Myocyte (in vitro differentiated cells): ENCODE measurements at regions not wholly inside any gene's neighbourhood (a gene's known extent, or its start where the extent isn't known, plus 50 kb on each side); places are given as distances from the start of the nearest gene placed in this dataset.
A peak's percentile ranks its signal among the peaks of the same experiment; 100 is the strongest.

Source experiments
- DNase-seq: peaks from one replicate; pipeline ENCODE4 v3.0.0-alpha.2; 2012; ENCODE audit warnings: low read depth

DNA sequence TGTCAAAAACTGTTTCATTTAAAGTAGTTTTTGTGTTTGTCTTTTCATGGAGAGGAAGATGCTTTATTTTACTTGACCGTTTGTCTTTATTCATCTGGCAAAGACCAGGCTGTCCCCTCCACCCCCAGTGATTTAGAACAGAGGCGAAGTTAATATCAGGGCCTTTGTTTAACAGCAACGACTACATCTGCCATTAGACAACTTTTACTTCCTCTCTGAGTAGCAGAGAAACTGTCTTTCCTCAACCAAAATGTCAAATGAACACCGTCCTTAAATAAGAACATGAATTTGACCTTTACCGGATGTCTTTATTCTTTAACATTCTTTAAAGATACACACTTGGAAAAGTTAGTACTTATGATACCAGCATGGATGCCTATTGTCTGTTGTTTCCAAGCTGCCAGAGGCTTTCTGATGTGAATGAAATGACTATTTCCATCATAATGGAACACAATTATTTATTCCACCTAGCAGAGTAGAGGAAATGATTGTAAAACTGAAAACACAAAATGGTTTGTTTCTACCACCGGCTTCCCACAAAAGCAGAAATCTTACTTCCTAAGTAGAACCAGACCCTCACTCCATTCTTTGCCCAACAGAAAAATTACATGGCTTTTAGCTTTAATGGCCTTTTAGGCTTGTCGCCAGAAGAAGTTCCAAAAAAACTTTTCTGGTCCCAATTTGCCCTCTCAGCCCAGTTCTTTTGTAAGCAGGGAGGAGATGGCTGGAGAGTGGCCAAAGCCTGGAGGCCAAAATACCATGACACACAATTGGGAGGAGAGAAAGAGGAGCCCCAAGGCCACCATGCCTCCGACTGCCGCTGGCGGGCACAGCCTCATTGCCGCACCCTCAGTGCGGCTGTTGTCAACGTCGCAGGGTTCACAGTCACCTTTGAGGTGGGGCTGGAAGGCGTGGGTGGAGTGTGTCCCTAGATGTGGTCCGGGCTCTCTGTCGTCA is 168.5 kb downstream of the TEX36 start:
- no peak for DNase-seq

DNA sequence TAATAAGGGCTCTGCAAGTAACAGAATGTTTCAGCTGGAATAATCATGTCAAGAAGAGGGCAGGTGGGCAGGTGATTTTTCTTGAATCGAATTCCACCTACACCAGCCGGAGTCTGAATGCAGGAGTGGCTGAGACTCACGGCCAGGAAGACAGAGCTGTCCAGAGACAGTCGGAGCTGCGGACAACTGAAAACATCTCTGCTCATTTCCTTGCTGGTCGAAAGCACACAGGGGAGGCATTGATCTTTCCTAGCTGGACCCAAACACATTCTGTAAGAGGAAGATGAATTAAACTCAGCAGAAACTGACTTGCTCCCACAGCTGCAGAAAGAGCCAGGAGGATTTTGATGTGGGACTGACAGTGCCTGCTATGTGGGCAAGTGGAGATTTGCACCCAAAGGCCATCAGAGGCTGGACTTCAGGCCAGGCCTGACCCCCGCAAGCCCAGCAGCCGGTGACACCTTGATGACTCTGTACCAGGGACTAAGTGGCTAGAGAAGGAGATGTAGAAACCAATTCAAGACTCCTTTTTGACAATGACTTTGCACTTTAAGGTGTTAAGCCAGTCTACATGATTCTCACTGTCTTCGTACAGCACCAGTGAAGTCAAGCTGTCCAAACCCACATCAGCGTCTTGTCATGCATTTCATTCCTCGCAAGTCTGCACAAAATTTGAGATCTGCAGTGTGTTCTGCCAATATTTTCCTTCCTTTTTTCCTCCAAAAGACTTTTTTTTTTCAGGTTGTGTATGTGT is 169.4 kb downstream of the TEX36 start:
- DNase-seq: no peak

DNA sequence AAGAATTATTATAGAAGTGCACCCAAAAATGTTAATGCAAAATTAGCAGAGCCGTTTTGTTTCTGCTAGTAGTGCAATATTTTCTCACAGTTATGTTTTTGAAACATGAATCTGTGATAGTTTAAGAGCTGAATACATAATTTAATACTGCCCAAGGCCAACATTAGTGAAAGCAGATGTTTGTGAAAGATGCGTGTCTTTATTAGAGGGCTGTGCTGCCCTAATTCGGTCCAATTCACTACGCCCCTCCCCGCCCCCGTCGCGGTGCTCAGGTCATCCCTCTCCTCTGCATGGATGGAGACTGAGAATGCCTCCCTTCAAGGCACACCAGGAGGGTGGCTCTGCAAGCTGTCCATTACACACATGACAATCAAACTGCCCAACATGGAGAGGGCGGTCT is 172.0 kb downstream of the TEX36 start:
- DNase-seq: no peak

DNA sequence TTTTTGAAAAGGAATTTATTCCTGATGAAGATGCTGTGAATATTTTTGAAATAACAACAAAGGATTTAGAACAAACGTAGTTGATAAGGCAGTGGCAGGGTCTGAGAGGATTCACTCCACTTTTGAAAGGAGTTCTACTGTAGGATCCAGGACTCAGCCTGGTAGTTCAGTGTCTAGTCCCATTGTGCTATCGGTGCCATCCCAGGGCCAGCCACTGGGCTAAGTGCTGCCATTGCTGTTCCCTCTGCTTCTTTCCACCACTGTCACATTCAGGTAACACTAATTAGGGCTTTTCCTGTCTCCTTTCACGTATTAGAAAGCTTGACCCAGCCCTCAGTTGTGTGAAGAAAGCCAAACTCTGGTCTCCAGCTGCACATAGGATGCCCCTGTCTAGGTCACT is 177.3 kb downstream of the TEX36 start:
- DNase-seq: no peak

DNA sequence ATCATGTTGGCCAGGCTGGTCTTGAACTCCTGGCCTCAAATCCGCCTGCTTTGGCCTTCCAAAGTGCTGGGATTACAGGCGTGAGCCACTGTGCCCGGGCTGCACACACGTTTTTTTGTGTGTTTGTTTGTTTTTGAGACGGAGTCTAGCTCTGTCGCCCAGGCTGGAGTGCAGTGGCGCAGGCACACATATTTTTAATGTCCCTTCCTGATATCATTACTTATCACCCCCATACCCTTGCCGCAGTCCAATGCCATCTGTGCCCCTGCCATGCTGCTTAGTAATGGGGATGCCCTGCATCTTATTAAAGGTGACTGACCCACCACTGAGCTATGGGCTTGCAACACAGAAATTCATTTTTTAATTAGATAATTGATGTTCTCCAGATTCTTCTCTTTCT is 180.7 kb downstream of the TEX36 start:
- no peak for DNase-seq

DNA sequence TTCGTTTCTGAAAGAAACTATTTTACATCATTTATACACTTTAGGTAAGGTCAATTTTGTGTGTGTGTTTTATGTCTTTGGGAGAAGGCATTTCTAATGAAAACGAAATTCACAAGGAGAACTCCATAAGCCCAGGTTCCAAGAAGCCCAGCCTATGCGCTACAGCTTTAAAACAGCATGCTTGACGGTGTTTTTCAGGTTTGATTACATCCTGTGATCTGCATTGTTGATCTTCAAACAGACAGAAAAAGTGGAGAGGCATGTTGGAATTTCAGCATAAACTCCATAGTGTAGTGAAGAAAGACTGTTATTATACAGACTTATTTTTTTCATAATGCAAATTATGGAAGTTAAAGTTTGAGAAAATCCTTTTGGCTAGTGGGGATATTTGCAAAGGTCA is 187.6 kb downstream of the TEX36 start:
- DNase-seq: no peak

DNA sequence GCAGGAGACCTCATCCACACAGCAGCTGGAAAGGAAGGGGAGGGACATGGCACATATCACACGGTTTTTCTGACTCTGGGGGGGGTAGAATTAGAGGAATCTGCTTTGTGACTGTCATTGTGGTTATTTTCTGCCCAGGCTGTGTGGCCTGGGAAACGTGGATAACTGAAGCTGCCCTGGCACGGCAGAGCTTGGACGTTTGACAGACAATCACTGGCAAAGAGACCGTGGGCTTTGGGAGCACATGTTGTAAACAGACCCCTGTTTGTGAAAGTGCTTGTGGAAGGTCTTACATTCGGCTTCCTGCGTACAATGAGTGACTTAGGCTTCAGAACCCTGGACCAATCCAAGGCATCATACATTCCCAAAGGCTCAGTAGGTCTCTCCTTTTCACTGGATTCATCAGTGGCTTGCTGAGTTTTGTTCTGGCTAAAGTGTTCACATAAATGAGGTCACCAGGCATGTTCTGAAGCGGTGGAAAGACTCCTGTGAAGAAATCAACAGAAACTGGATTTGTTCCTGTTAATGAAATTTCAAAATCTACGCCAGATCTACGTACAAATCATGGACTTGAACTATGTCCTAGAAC is 188.2 kb downstream of the TEX36 start:
- DNase-seq: peak; percentile 1

DNA sequence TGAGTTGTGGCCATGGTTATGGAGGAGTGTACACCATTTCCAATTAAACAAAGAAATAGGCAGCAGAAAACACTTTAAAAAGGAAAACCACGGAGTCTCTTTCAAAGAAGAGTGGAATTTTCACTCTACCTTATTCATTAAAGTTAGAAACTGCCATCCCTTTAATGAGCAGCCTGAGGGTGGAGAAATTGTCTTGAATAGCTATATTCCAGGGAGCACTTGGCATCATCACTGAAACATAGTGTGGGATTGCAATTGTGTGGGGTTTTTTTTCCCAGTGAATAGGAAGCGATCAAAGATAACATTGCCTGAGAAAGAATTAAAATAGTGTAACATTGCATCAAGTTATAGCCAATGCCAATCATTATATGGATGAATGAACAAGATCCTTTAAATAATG is 191.6 kb downstream of the TEX36 start:
- no peak for DNase-seq

DNA sequence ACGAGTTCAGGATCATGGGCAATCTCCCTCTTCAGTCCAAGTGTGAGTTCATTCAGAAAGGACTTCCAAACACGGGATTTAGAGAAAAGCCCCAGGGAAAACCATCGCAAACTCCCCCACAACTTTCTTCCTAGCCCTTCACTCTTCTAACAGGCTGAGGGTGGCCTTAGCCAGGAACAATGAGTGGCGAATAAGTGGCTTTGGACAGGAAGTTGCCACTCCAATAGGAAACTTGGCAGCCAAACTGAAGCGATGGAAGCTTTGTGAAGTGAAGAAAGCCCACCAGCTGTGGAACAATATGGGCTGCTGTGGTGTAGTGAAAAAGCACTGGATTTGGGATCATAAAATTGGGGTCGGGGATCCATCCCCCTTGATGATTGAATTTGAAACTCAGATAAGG is 193.2 kb downstream of the TEX36 start:
- DNase-seq: no peak

DNA sequence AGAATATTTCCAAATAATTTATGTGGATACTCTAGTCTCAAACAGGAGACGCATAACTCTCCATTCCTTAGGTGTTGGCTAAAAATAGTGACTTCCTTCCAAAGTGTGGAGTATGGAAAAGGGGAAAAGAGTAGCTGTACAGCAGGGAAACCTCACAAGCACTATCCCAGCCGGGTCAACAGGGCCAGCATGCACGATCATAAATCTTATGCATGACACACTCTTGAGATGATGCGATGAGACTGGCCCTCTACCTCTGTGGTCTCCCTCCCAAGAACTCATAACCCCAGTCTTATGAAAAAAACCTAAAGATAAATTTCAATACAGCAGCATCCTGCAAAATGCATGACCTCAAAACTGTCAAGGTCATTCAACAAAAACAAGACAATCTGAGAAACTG is 197.3 kb downstream of the TEX36 start:
- no peak for DNase-seq

DNA sequence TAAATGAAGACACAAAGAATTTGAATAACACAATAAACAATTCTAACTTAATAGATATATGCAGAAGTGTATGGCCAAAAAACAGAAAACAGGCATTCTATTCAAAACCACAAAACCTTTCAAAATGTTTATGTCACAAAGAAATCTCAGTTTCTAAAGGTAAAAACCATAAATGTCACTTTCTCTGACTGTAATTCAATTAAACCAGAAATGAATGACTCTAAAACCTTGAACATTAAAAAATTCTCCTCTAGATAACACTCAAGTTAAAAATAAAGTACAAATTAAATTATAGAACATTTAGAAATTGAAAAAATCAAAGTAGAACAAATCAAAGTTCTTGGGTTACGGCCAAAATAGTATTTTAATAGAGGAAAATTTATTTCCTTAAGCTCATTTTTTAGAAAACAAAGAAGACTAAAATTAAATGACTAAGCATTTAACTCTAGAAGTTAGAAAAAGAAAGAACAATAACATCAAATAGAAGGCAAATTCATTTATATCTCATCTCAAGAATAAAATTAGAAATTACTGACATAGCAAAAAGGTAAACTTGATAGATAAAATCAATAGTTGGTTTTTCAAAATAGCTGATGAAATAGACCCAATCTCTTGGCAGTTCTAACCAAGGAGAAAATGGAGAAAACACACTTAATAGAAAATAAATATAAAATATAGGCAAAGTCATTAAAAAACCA is 198.8 kb downstream of the TEX36 start:
- DNase-seq: no peak

DNA sequence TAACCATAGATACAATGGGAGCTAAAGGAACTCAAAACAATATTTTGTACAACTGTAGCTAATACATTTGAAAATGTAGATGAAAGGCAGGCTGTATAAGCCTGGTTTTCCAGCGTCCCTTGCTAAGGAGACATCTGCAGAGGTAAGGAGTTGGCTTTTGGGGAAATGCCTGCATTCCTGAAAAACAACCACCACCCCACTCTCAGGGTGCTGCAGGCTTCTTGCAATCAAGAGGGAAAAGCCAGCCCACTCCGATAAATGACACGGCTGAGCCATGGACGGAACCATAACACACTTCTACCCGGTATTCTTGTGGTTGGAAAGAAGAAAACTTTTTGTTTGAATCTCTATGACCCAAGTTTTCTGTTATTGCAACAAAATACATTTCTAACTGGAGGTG is 200.3 kb downstream of the TEX36 start:
- no peak for DNase-seq

DNA sequence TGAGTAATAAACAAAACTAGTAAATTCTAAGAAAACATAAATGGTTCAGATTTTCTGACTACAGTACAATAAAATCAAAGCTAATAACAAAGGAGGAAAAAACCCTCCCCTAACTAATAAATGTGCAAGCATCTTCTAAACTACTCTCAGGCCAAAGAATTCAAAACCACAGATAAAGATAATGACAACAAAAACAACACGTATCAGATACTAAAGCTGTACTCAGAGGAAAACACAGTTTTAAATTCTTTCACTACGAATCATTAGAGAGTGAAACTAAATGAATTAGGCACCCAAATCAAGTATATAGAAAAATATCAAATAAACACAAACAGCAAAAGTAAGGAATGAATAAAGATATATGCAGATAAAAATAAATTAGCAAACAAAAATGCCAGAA is 200.9 kb downstream of the TEX36 start:
- DNase-seq: no peak

DNA sequence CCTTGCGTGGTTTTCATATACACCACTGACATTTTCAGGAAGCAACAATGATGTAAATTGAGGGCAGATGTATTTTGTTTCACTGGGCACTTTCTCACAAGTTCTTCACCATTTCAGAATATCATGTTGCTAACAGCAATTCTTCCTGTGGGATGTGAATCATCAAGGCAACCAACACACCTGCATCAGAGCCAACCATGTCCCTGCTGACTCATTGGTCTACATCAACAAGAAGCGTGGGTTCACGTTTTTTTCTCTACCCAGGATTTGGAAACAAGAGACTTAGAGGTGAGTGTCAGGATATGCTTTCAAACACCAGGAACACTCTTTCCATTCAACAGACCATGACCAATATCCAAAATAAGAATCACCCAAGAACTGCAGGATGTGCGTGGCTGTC is 203.9 kb downstream of the TEX36 start:
- DNase-seq: no peak

DNA sequence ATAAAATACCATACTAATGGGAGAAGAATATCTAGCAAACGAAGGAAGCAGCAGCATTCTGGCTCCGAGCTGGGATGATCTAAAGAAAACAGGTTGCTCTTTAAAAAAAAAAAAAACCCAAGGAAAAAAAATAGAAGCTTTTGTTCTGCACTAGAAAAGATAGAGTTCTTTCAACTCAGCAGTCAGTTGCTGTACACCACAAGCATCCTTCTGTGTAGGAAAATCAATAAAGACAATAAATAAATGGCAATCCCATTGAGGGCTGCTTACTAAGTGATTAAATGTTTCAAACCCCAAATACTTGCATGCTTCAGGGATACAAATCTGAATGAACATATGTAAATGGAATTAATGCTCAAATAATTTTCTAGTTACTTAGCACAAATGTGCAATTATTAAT is 207.1 kb downstream of the TEX36 start:
- no peak for DNase-seq

DNA sequence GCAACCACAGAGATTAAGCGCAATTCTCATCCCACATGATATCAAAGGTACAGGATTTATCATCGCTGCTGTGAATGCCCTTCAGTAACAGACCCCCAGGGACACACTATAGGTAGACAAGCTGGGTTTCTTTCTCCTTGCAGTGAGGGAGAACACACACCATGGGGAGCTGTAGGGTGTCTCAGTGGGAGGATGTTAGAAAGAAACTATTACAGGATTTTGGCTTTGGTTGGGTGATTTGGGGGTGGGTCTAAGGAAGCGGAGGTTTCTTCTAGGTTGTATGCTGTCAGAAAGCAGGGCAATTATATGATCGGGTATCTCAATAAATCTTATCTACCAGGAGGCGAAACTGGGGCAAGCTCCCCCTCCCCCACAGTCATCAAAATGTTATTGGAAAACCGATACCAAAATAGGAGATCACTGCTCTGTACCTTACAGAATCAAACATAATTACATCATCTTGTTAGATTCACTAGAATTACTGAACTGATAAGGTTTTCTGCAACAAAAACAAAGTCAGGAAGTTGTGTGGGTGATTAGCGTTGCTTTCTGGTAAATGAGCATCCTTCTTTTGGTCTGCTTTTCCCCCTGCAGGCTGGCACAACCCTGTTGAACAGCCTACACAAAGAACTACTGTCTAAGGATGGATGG is 209.7 kb downstream of the TEX36 start:
- no peak for DNase-seq

DNA sequence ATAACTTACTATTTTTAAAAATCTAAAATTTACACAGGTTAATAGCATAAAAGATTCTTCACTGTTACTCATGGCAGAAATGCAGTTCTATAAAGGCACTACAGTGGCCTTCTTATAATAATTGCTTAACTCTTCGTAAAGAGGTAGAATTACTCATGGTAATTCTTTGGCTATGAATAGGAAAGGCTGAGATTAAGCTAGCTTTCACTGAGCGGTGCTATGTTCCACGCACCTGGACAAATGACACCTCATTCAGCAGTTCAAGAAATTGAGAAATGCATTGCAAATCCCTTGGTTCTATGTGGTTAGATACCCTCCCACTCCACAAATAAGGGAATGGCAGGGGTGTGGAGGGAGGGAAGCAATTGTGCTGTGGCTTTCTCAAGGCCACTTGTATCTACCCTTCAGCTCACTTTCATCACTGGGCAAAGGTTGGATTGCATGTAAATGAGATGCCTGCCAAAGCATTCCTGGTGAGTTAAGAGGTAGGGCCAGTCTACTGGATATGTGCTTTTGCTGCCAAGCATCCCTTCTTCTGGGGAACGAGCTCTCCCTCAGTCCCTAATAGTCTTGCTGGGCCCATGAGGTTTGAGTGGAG is 210.9 kb downstream of the TEX36 start:
- no peak for DNase-seq

DNA sequence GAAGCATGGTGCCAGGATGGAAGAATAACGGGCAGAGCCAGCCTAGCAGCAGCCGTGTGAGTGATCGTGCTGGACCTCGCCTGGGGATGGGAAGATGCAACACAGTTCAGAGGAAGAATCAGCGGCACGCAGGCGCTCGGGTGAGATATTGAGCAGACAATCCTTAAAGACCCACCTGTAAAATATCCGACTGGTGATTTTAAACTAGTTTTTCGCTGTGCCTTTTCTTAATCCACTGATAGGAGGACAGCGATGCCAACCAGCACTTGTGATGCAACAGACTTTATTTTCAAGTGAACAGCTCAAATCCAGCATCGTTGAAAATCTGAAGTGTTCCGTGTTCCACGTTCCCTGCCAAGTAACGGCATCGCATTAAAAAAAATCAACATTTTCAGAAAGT is 214.7 kb downstream of the TEX36 start:
- DNase-seq: no peak

DNA sequence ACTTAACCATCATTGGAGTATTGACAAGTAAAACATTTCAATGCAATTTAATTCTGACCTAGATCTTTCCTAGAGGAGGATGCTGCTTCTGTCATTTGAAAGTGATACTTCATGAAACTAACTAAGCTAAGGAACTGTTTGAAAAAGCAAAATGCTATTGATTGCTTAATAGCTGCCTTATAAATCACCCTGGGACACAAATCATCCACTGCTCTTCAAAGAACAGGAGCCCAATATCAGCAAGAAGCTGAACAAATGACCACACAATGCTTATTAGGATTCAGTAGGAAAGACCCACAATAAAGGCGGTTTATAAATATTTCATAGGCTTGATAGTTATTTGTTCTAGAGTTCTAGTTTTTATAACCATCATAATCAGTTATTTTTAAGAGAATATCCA is 216.3 kb downstream of the TEX36 start:
- DNase-seq: no peak

DNA sequence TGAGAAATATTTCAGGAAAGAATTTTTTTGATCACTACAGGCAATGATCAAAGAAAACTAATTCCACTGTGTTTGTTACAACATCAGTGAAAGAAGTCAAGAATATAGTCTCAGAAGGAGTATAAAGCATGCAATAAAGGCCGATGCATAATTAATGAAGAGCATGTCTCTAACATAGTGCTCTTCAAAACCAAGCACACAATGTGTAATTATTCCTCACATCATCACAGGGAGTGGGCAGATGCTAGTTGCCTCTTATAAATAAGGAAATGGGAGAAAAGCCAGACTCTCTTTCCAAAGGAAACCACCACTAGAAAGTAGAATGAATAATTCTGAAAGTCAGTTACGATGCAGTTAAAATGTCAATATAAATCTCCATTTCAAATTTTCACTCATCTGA is 220.1 kb downstream of the TEX36 start:
- DNase-seq: no peak

DNA sequence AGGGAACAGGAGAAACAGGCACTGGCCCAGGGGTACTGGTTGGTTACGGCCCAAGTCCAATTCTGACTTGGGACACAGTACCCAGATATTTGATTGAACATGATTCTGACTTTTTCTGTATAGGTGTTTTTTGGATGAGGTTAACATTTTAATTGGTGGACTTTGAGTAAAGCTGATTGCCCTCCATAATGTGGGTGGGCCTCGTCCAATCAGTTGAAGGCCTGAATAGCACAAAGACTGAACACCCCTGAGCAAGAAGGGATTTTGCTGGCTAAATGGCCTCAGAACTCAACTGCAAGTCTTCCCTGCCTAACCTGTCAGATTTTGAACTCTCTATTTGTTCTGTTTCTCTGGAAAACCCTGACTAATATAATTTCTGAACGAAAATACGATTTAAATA is 222.6 kb downstream of the TEX36 start:
- no peak for DNase-seq
